Cardiac muscle cell (in vitro differentiated cells and primary cell): ENCODE measurements at regions not wholly inside any gene's neighbourhood (a gene's known extent, or its start where the extent isn't known, plus 50 kb on each side); places are given as distances from the start of the nearest gene placed in this dataset.

Experiments used
- DNase-seq, 2 donors: peaks; one replicate each; pipeline versions ENCODE4 v3.0.0 to v3.0.0-alpha.2; 2010 to 2017; ENCODE audit warnings: low read depth in 1 of 2, low spot score in 1 of 2
- H3K27ac ChIP-seq: fragments of 200-600 bp; sonication (generic); 2 replicates; pipeline ENCODE4 v1.5.1; 2016
- H3K27me3 ChIP-seq: fragments of 200-600 bp; sonication (generic); 2 replicates; pipeline ENCODE4 v1.6.0; 2016; ENCODE audit warnings: control low read depth
- H3K36me3 ChIP-seq: fragments of 200-600 bp; sonication (generic); 2 replicates; pipeline ENCODE4 v1.5.1; 2016; ENCODE audit warnings: control low read depth
- H3K4me1 ChIP-seq: fragments of 200-600 bp; sonication (generic); 2 replicates; pipeline ENCODE4 v1.8.1; 2017; ENCODE audit warnings: low read depth, mild to moderate bottlenecking, mixed run types
- H3K4me3 ChIP-seq: fragments of 200-600 bp; sonication (generic); 2 replicates; pipeline ENCODE4 v1.5.1; 2016; ENCODE audit warnings: mild to moderate bottlenecking
- H3K9me3 ChIP-seq: fragments of 200-600 bp; sonication (generic); 2 replicates; pipeline ENCODE4 v1.5.1; 2017; ENCODE audit warnings: low read depth, mild to moderate bottlenecking, control low read depth
- TF ChIP-seq, protein P1 (sequence below): IDR thresholded peaks from 2 replicates; pipeline ENCODE4 v1.5.1; 2012; ENCODE audit warnings: low read depth, mild to moderate bottlenecking, low read length

DNA sequence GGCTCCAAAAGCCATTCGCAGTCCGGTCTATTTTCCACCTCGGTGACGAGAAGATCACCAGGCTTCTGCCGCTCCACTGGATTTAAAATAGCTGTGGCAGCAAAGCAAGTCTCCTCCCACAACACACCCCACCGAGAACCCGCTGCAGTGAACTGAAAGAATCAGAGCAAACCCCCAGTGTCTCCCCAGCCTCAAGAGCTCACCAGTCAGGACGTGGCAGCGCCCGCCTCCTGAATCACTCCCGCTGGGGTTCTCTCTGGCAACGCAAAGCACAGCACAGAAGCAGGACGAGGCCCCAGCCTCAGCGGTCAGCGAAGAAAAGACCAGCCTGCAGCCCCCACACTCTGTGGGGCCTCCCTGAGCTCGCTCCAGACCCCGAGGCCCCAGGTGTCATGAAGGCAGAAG lies 126.1 kb upstream of the PPP2R2D start:
- TF ChIP-seq, protein P1, sequence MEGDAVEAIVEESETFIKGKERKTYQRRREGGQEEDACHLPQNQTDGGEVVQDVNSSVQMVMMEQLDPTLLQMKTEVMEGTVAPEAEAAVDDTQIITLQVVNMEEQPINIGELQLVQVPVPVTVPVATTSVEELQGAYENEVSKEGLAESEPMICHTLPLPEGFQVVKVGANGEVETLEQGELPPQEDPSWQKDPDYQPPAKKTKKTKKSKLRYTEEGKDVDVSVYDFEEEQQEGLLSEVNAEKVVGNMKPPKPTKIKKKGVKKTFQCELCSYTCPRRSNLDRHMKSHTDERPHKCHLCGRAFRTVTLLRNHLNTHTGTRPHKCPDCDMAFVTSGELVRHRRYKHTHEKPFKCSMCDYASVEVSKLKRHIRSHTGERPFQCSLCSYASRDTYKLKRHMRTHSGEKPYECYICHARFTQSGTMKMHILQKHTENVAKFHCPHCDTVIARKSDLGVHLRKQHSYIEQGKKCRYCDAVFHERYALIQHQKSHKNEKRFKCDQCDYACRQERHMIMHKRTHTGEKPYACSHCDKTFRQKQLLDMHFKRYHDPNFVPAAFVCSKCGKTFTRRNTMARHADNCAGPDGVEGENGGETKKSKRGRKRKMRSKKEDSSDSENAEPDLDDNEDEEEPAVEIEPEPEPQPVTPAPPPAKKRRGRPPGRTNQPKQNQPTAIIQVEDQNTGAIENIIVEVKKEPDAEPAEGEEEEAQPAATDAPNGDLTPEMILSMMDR, result no peak
- H3K27ac ChIP-seq, result no peak overlapping the region
- no peaks in the 10 kb centered on the region for H3K27me3 ChIP-seq
- H3K4me3 ChIP-seq, result no peak overlapping the region
- no peak for DNase-seq
- no peaks in the 10 kb centered on the region for H3K9me3 ChIP-seq
- no peaks in the 10 kb centered on the region for H3K4me1 ChIP-seq
- H3K36me3 ChIP-seq, result no peaks in the 10 kb centered on the region

DNA sequence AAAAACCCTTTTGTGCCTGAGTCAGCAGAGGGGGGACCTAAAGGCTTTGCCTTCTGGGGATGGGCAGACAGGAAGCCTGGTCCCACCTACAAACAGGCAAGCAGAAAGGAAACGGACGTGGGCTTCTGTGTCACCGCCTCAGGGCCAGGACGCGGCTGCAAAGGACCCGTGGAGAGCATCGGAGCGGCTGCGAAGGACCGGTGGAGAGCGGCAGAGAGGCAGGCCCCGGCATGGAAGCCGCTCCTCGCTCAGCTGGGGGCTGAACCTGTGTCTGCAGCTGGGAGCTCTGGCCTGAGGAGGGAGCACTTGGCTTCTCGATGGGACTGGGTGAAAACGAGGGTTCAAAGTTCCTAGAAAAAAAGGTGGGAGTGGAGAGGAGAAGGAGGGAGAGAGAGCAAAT lies 125.4 kb upstream of the PPP2R2D start:
- no peaks in the 10 kb centered on the region for H3K36me3 ChIP-seq

DNA sequence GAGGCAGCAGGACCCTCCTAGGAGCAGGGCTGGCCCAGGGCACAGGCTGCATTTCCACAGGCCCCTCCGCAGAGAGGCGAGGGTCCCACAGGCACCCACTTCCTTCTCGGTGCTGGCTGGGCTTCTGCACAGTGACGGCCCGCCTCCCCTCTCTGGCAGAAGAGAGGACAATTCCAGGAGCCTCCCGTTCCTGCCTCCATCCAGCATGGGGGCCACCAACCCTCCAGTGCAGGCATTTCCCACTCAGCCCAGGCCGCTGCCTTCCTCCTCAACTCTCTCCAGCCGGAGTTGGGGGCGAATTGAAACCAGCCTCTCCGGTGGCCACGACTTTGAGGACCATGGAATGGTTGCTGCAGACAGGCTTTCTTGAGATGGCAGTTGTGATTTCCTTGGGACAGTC lies 125.0 kb upstream of the PPP2R2D start:
- H3K9me3 ChIP-seq, result no peaks in the 10 kb centered on the region
- H3K27me3 ChIP-seq, result no peaks in the 10 kb centered on the region
- no peaks in the 10 kb centered on the region for H3K36me3 ChIP-seq
- DNase-seq, result no peak
- TF ChIP-seq, protein P1, result no peak
- H3K4me1 ChIP-seq, result no peaks in the 10 kb centered on the region
- H3K4me3 ChIP-seq, result no peak overlapping the region
- H3K27ac ChIP-seq, result no peak overlapping the region

More for the DNA sequence above, 125.4 kb upstream of the PPP2R2D start:
- H3K27ac ChIP-seq, result no peak overlapping the region
- H3K9me3 ChIP-seq, result no peaks in the 10 kb centered on the region
- TF ChIP-seq, protein P1, result no peak
- no peaks in the 10 kb centered on the region for H3K27me3 ChIP-seq
- no peak for DNase-seq
- no peak overlapping the region for H3K4me3 ChIP-seq
- no peaks in the 10 kb centered on the region for H3K4me1 ChIP-seq

DNA sequence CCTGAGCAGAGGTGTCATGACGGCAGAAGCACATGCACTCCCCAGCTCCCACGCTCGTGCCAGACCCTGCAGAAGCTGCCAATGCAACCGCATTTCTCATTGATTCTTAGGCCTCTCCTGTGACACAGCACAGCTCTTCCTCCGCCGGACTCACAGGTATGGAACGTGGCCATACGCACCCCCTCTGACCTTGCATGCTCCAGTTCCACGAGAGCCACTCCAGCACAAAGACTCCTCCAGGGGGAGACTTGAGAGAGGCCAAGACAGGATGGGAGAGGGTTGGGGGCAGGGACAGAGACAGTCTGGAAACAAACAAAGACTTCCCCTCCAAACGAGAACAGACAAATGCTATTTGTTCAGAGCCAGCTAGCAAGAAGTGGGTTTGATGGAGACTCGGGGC lies 124.3 kb upstream of the PPP2R2D start:
- TF ChIP-seq, protein P1, result no peak
- H3K36me3 ChIP-seq, result no peaks in the 10 kb centered on the region
- no peaks in the 10 kb centered on the region for H3K9me3 ChIP-seq
- no peak overlapping the region for H3K4me3 ChIP-seq
- DNase-seq, result no peak
- H3K27ac ChIP-seq, result no peak overlapping the region
- no peaks in the 10 kb centered on the region for H3K4me1 ChIP-seq
- H3K27me3 ChIP-seq, result no peaks in the 10 kb centered on the region

DNA sequence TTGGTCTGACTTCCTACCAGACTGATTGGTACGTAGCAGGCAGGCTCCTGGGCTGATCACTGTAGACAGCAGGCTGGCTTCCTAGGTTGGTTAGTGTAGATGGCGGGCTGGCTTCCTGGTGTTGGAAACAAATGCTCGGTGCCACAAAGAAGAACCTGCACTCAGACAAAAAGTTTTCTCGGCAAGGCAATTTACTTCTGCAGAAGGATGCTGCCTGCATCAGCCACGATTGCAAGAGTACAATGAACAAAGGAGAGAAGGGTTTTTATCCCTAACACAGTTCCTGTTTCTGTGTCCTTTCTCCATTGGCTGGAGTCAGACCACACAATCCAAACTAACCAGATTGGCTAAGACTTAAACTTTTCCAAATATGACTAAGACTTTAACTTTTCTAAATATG lies 123.6 kb upstream of the PPP2R2D start:
- no peaks in the 10 kb centered on the region for H3K9me3 ChIP-seq
- no peaks in the 10 kb centered on the region for H3K27me3 ChIP-seq
- H3K4me1 ChIP-seq, result no peaks in the 10 kb centered on the region
- no peak overlapping the region for H3K27ac ChIP-seq
- H3K4me3 ChIP-seq, result no peak overlapping the region
- TF ChIP-seq, protein P1, result no peak
- H3K36me3 ChIP-seq, result no peaks in the 10 kb centered on the region
- no peak for DNase-seq

DNA sequence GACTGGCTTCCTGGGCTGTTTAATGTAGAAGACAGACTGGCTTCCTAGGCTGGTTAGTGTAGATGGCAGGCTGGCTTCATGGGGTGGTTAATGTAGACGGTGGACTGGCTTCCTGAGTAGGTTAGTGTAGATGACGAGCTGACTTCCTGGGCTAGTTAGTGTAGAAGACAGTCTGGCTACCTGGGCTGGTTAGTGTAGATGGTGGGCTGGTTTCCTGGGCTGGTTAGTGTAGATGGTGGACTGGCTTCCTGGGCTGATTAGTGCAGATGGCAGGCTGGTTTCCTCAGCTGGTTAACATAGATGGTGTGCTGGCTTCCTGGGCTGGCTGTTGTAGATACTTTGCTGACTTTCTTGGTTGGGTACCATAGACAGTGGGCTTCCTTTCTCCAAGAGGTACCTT lies 122.9 kb upstream of the PPP2R2D start:
- Histone ChIP-seq H3K27ac (no peak overlapping the region), H3K9me3 (no peaks in the 10 kb centered on the region), H3K36me3 (no peaks in the 10 kb centered on the region), H3K27me3 (no peaks in the 10 kb centered on the region), H3K4me1 (no peaks in the 10 kb centered on the region), H3K4me3 (no peak overlapping the region)
- TF ChIP-seq, protein P1, result no peak
- DNase-seq, result no peak
